Heart left ventricle (tissue), 16 donors: ENCODE measurements at regions not wholly inside any gene's neighbourhood (a gene's known extent, or its start where the extent isn't known, plus 50 kb on each side); places are given as distances from the start of the nearest gene placed in this dataset.

Experiments used
- ATAC-seq, 4 donors: fragments of 200-7000 bp; cut with Tn5 transposase; one replicate each; pipeline ENCODE4 v1.9.1; 2020 to 2022; ENCODE audit warnings: moderate library complexity in 4 of 4, mild to moderate bottlenecking in 3 of 4, moderate number of reproducible peaks in 1 of 4
- DNase-seq, 5 donors: peaks; one replicate each; pipeline ENCODE4 v3.0.0-alpha.2; 2020
- H3K27ac ChIP-seq, 12 donors: fragments of 200-600 bp; sonication (generic) in 4 of 12; one replicate each; pipeline versions ENCODE4 v1.5.0 to v1.8.0; 2016 to 2022; ENCODE audit warnings: mild to moderate bottlenecking in 2 of 12
- H3K27me3 ChIP-seq, 9 donors: fragments of 200-600 bp; sonication (generic) in 2 of 9; one replicate each; pipeline versions ENCODE4 v1.5.1 to v1.8.0; 2016 to 2022; ENCODE audit warnings: mild to moderate bottlenecking in 3 of 9
- H3K36me3 ChIP-seq, 9 donors: fragments of 200-600 bp; sonication (generic) in 2 of 9; one replicate each; pipeline versions ENCODE4 v1.5.0 to v1.8.0; 2018 to 2022; ENCODE audit warnings: mild to moderate bottlenecking in 2 of 9
- H3K4me1 ChIP-seq, 12 donors: fragments of 200-600 bp; sonication (generic) in 4 of 12; one replicate each; pipeline versions ENCODE4 v1.5.0 to v1.8.0; 2016 to 2022; ENCODE audit warnings: mild to moderate bottlenecking in 3 of 12
- H3K4me3 ChIP-seq, 12 donors: fragments of 200-600 bp; sonication (generic) in 4 of 12; one replicate each; pipeline versions ENCODE4 v1.5.0 to v1.8.0; 2017 to 2022; ENCODE audit warnings: mild to moderate bottlenecking in 9 of 12, moderate library complexity in 4 of 12
- H3K9me3 ChIP-seq, 12 donors: fragments of 200-600 bp; sonication (generic) in 4 of 12; one replicate each; pipeline versions ENCODE4 v1.5.0 to v1.8.0; 2016 to 2022; ENCODE audit warnings: mild to moderate bottlenecking in 1 of 12
- POLR2A ChIP-seq, 2 donors: fragments of 450-650 bp; IDR thresholded peaks; one replicate each; pipeline ENCODE4 v1.6.1; 2017; ENCODE audit warnings: antibody characterized with exemption in 2 of 2, mild to moderate bottlenecking in 2 of 2, moderate library complexity in 2 of 2
- WGBS, 4 donors: extraction: QIAGEN DNeasy Blood & Tissue Kit in 2 of 4; methylation state at CpG; one replicate each; pipeline versions ENCODE4 v1.1.5 to v1.1.7; 2013 to 2018; 5-methylcytosine and 5-hydroxymethylcytosine counted together
- intact Hi-C, 10 donors: fragments of 100-400 bp; cut with DNase I; formaldehyde crosslinking; loops; one replicate each; pipeline versions ENCODE4 v1.11.1 to v1.14.2; 2022
- TF ChIP-seq, protein P1 (sequence below), 12 donors: fragments of 200-600 bp; sonication (generic) in 4 of 12; IDR thresholded peaks; one replicate each; pipeline versions ENCODE4 v1.5.0 to v1.8.0; 2018 to 2022; ENCODE audit warnings: antibody characterized with exemption in 12 of 12, mild to moderate bottlenecking in 5 of 12
- donor health status: ischemic (EF 13 %, LVEDD 7.1; RV severe dilation, severe dysfunction).
- donor health status: healthy with polysubstance abuse.
- donor health status: DM: no; HTN: yes; CAD: no.
- donor health status: DM: no; HTN: no; CAD: no.
- donor health status: ischemic (EF 25% LVEDD 6.9; RV normal size, moderate dysfunction).
- donor health status: ischemic (EF 25% LVEDD 5.7; RV mildly dilated, moderate dysfunction).
- donor health status: healthy.
- donor health status: DM: yes; HTN: yes; CAD: no.
- donor health status: ischemic (EF 35%, LVEDD 5.7; RV mildly dilated, moderate dysfunction).
- donor health status: nonischemic (EF 11% LVEDD 7.7; RV severe dilation, severe dysfunction).
- donor health status: DM: yes; HTN: yes; CAD: no.
- donor health status: PGD.
- donor health status: ischemic (EF 29% LVEDD 5.4; RV normal size, mild dysfunction).
- donor health status: nonischemic (EF 23%, LVEDD 6.1; RV moderate dilation, normal function).

DNA sequence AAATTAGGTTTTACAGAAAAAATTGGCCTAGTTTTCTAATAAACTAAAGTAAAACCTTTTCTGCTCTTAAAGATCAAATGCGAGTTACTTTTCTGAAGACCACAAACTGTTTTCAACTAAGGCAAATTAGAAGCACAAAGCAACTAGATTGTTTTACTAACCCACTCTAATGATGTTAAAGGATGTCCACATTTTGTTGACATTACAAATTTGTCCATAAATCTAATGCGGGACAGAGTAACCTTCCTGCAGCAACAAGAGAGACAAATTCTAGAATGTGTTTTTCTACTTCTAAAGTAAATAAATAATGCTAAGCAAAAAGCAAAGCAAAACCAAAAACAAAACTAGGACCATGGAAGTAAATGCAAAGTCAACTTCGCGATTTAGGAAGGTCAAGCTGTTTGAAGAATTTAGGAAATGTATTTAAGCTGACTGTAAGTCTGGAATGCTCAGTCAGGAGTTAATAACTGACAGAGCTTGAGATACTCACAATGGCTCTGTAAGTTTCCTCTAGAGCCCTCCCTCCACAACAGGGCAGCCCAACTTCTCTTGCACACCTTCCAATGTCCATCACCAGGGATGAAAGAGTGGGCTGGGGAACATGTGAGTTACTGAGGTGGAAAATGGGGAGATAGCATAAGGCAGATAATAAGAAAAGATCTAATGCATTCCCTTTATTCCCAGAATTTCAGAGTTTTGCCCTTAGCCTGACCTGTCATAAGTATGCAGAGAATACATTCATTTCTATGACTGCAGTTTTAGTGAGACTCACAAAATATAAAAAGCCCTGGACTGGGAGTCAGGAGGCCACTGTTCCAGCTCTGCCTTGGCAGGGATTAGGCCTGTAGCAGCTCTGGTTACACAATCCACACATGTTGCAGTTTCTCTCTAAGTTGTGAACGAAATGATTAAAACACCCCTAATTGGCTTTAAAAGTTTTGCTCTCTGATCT, 158.8 kb downstream of the FOXA2 start:
- no peak overlapping the region for H3K4me3 ChIP-seq
- H3K27me3 ChIP-seq: peaks cover 0 to 37% (median 0%) of the 10 kb centered on the region in 9 donors
- 82 to 86% (median 84%) methylated on average over 5 of the region's 5 CpGs for WGBS, 4 donors
- no peak for DNase-seq
- no peak for ATAC-seq
- intact Hi-C loops: no loop called here
- no peak for TF ChIP-seq POLR2A (IDR thresholded peaks at IDR 0.05)
- TF ChIP-seq, protein P1, sequence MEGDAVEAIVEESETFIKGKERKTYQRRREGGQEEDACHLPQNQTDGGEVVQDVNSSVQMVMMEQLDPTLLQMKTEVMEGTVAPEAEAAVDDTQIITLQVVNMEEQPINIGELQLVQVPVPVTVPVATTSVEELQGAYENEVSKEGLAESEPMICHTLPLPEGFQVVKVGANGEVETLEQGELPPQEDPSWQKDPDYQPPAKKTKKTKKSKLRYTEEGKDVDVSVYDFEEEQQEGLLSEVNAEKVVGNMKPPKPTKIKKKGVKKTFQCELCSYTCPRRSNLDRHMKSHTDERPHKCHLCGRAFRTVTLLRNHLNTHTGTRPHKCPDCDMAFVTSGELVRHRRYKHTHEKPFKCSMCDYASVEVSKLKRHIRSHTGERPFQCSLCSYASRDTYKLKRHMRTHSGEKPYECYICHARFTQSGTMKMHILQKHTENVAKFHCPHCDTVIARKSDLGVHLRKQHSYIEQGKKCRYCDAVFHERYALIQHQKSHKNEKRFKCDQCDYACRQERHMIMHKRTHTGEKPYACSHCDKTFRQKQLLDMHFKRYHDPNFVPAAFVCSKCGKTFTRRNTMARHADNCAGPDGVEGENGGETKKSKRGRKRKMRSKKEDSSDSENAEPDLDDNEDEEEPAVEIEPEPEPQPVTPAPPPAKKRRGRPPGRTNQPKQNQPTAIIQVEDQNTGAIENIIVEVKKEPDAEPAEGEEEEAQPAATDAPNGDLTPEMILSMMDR (IDR thresholded peaks at IDR 0.05): no peak
- peaks cover 0 to 7% (median 0%) of the 10 kb centered on the region in 12 donors for H3K9me3 ChIP-seq
- H3K27ac ChIP-seq: no peak overlapping the region
- no peaks in the 10 kb centered on the region for H3K36me3 ChIP-seq
- no peaks in the 10 kb centered on the region for H3K4me1 ChIP-seq

DNA sequence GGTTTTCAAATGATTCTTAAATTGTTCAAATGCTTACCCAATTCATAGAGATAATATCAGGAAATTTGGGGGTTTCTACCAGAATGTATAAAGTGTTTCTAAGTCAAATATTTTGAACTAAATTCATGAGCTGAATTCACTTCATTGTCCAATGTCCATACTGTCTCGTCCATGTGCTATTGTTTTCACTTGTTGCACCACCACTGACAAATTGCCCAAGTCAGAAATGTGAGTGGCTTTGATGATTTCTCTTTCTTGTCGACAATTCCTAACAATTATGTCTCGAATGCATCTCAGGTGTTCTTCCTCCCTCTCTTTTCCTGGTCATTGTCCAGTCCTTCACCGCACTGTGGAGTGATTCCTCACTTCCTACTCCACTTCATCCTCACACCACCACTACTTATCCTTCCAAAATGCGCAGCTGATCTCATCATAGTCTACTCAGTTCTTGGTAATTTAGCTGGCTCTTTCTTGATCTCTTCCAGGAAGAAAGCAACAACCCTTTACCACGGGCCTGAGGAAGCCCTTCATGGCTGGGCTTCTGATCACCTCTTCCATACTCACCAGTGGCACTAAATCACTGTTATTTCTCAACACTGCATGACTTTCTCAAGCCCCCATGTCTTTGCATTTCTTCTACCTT, 161.1 kb downstream of the FOXA2 start:
- Histone ChIP-seq H3K27me3 (peaks cover 0 to 21% (median 0%) of the 10 kb centered on the region in 9 donors), H3K36me3 (no peaks in the 10 kb centered on the region), H3K4me3 (no peak overlapping the region), H3K9me3 (peaks cover 0 to 7% (median 0%) of the 10 kb centered on the region in 12 donors), H3K4me1 (no peaks in the 10 kb centered on the region), H3K27ac (no peak overlapping the region)
- ATAC-seq (no peak), DNase-seq (no peak)
- TF ChIP-seq, protein P1 (IDR thresholded peaks at IDR 0.05): no peak
- TF ChIP-seq POLR2A (IDR thresholded peaks at IDR 0.05): no peak
- intact Hi-C loops: no loop called here
- 75 to 80% (median 79%) methylated on average over 6 of the region's 6 CpGs for WGBS, 4 donors

DNA sequence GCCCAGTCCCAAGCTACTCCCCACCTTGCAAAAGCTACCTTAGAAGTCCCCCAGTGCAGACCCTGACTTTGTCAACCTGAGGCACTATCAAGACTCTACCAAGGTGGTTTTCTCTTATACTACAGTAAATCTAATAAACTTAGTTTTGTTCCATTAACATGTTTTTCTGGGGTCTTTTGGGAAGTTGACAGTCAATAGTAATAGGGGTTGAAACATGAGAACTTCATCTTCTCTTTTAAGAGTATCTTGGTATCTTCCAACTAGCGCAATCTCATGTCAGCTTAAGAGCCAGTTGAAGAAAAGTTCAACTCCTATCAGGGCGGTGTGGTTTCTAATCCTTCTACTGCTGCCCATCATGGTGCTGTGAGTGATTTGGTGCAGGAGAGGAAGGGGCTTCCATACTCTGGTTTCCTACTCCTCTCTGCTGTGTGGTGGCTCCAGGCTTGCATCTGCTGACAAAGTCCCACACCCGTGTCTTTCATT, 164.2 kb downstream of the FOXA2 start:
- Histone ChIP-seq H3K4me3 (no peak overlapping the region), H3K4me1 (no peaks in the 10 kb centered on the region), H3K27ac (no peak overlapping the region), H3K27me3 (peaks cover 0 to 17% (median 2%) of the 10 kb centered on the region in 9 donors), H3K9me3 (no peaks in the 10 kb centered on the region), H3K36me3 (no peaks in the 10 kb centered on the region)
- no peak for TF ChIP-seq POLR2A (IDR thresholded peaks at IDR 0.05)
- TF ChIP-seq, protein P1 (IDR thresholded peaks at IDR 0.05): no peak
- ATAC-seq: no peak
- DNase-seq: no peak
- 82 to 95% (median 89%) methylated on average over 3 of the region's 3 CpGs for WGBS, 4 donors
- intact Hi-C loops: no loop called here

DNA sequence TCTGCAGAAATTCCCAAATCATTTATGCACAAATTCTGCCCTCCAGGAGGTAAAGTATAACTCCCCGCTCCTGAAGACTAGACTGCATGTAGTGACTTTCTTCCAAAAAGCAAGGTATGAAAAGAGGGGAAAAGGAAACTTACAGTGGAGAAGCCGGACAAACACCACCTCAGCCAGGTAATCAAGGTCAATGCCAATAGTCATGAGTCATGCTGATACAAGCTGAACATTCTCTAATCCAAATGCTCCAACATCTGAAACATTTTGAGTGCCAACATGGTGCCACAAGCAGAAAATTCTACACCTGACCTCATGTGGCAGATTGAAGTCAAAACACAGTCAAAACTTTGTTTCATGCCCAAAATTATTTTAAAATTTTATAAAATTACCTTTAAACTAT, 165.6 kb downstream of the FOXA2 start:
- Histone ChIP-seq H3K27ac (no peak overlapping the region), H3K9me3 (no peaks in the 10 kb centered on the region), H3K4me3 (no peak overlapping the region), H3K36me3 (no peaks in the 10 kb centered on the region), H3K4me1 (no peaks in the 10 kb centered on the region), H3K27me3 (peaks cover 0 to 17% (median 2%) of the 10 kb centered on the region in 9 donors)
- TF ChIP-seq POLR2A (IDR thresholded peaks at IDR 0.05): no peak
- TF ChIP-seq, protein P1 (IDR thresholded peaks at IDR 0.05): no peak
- ATAC-seq (no peak), DNase-seq (no peak)
- intact Hi-C loops: no loop called here
- WGBS, 4 donors: 89 to 93% (median 91%) methylated on average over 2 of the region's 2 CpGs
